NCI-H2107 treated with DMSO at 0.1 percent for 48 hours (cell line): ENCODE measurements at regions not wholly inside any gene's neighbourhood (a gene's known extent, or its start where the extent isn't known, plus 50 kb on each side); places are given as distances from the start of the nearest gene placed in this dataset.

Source experiments
- DNase-seq: peaks from one replicate; lab custom pipeline; 2025; ENCODE audit not compliant: unreplicated experiment; lab: John Stamatoyannopoulos, UW

DNA sequence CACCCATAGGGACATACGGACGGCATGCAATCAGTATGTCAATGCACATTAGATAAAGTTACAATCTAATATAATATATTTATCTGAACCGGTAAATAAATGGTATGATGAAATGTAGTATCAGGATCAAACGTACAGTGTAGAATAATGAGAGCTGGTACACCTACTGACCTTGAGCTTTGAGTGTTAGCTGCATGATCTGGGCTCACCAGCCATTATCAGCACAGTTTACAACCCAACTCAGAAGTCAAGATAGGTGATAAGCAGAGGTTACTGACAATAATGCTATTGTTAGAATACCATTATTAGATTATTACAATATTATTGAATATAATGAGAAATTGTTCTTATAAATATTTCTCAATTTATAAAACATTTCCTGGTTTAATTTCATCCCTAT, 103.0 kb upstream of the ESRRG start:
- DNase-seq, result no peak

DNA sequence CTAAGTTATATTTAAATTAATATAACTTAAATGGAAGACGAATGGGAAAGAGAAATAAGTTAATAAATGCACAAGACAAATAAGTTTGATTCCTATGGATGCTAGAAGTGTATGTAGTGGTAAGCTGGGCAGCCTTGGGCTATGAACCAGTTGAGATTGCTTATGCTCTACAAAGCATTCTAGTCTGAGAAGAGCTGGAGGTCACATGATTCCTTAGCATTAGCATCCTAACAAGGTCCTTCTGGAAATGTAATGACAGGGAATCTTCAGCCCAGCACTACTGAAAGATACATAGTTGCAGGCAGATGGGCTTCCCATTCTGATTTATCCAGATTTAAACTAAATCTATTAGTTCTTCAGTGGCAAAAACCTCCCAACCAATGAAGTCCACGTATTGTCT, 102.3 kb upstream of the ESRRG start:
- DNase-seq, result no peak

DNA sequence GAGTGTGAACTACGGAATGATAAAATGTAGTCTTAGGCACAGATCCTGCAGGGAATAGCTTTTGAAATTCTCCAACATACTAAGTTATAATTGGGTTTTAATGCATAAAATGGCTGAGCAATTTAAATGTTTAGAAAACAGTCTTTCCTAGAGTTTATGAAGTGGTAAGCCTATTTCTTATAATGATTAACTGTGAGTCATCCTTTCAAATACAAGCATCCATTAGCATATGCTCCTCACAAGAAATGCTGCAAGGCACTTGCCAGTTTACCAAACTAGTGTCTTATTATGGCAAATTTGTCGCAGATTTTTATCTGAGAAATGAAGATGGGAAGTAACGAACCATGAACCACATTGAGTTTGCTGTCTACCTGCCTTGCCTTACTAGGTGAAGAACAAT, 101.3 kb upstream of the ESRRG start:
- DNase-seq, result no peak

DNA sequence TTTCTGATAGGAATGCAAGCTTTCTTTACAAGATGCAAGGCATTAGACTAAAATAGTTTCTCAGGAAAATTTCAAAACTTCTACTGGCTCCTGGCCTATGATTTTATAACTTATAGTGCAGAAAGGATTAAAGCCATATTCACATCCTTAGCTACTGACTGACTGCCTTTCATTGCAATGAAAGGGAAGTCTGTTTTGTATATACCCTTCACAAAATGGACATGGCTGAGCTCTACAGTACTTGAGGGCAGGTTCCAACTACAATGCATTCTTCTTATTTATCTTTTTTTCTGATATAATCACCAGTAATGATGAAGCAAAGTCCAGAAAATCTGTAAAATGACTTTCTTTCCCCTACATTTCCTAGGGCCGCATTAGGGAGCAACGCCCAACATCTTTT, 100.5 kb upstream of the ESRRG start:
- DNase-seq, result no peak

DNA sequence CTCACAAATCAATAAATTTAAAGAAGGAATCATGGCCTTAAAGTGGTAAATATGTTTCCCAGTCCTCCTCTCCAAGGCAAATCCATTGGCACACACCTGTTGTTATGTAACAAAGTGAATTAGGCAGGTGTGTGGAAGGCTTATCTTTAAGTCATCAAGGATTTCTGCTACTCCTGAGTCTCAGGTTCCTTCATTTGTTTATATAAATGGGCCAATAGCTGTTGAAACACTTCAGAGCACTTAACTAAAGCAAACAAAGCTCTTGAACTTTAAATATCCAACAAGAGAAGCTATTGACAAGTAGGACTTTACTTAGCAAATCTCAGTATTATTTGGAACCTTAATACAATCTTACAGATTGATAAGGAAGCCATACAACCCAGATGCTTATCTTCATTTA, 99.3 kb upstream of the ESRRG start:
- DNase-seq, result peak; percentile 98

DNA sequence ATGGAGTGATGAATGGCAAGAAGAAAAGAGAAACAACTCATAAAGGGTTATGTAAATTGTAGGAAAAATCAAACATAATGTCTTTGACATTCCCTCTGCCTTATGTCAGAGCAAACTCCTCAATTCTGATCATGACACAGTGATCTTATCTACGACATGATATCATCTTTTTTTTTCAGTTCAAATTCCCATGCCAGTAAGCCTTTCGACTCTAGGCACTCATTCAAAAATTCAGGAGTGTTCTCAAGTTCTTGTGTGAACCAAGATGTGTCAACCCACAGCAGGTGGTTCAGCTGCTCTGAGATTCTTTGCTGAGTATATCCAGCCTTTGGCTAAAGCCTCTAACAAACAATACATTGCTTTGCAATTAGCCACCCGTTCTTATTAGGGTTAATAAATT, 97.1 kb upstream of the ESRRG start:
- peak; percentile 47 for DNase-seq

DNA sequence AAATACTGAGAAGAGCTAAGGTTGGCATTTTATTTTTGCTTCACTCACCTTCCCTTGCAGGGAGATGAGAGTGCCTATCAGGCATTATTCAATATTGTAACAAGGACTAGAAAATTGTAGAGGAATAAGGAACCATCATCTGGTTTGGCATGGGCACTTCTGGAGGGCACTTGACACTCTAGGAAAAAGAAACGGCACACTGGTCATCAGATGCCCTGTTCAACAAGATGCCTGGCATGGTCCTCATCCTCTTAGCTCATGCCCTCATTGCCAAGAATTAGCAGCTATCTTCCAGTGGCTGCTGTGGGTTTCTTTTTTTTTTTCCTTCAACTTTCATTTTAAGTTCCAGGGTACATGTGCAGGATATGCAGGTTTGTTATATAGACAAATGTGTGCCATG, 95.1 kb upstream of the ESRRG start:
- DNase-seq, result no peak

DNA sequence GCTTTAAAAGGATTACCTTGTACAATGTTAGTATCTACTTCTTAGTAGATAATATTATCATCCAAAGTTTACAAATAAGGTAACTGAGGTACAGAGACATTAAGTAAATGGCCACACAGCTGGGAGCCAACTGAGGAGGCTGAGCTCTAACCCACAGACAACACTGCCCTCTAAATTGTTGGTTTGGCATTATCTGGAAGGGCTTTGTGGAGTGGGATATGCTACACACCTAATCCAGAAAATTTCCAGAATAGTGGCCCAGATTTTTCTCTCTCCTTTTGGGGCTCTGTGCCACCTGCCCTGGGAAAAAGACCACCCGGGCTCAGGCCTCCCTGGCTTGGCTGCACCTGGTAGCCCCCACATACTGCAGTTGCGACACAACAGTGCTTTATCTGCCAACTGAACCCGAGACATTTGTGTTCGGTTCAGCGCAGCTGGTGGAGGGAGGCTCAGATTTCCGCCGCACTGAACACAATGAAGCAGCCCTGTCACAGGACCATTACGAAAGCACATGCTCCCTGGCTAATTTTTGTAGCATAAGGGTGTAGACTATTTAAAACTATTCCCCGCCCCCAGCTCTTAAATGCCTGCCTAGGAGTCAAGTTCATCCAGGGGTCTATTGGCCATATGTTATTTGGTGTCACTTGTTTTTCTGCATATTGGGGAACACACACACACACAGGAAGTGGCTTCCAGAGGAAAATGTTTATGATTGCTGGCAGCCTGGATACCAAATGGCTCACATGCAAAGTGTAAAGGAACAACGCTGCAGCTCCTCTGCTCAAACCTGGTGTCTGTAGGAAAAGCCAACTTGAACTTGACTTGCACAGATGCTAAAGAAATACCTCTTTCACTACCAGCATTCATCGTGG, 92.3 kb upstream of the ESRRG start:
- peak; percentile 97 for DNase-seq

DNA sequence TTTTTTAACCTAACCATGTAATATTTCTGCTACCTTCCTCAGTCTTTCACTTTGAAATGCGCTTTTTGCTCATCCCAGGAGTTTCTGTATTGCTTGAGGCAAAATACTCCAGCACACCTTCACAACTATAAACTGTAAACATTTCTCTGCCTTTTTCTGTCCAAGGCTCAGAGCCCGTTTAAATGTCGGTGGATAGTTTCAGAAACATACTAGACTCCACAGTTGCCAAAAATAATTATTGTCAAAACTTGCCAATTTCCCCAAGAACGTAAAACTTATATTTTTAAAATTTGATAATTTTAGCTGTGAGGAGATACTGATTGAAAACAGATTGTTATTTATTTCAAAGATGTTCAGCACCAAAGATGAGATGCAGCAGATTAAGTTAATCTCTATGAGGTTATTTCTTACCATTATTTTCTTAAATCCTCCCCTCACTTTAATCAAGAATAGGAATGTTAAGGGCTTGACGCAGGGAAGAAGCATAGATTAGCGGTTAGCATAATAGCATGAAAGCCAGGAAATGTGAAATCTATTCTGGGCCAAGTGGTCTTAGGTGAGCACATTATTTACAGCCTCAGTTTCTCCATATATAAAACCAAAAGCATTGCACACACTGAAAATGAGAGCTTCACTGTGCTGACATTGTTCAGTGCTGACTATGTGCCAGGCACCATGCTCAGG, 91.5 kb upstream of the ESRRG start:
- no peak for DNase-seq

DNA sequence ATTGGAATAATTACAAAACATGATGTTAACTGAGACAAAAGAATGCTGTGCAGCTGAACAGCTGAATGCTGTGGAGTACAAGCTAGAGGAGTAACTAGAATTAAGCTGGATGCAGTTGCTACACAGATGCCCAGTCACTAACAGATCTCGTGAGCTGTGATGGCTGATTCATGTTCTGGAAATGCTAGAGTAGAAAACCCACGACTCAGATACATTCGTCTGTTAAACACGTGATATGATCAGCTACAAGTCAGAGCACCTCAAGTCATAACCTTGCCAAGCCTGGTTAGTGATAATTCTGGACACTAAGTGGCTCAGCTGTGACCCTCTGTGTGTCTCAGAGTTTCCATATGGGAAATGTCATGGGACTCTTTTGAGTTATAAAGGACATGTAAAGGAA, 89.7 kb upstream of the ESRRG start:
- no peak for DNase-seq

DNA sequence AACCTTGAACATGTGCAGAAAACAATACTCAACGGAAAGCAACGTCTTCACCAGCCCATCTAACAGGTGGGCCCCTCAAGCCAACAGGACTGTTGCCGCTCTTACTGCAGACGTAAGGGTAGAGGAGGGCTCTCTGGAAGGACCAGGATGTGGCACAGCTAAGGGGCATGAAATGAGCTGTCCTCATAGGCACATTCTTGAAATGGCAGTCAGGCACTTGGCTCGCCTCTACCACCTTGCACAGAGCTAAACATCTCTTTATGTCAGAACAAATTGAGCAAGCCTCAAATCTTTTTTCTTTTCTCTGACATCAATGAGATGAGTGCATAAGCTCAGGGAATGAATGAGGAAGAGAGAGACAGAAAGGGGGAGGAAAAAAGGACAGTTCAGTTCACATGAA, 86.4 kb upstream of the ESRRG start:
- no peak for DNase-seq

DNA sequence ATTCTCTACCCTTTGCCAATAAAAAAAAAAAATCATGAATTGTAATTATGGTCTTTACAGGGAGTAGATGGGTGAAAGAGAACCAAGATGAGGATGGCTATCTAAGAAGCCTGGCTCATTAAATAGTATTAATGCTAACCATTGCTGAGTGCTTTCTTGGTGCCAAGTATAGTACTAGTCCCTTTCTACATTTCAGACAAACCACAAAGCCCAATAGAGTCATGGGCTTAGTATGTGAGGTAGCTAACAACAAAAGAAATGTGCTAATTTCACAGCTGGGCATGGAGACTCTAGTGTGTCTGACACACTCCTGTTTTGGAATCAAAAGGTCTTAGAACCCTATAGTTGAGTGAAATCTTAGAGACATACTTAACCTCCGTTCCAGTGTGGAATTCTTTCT, 84.5 kb upstream of the ESRRG start:
- DNase-seq, result no peak

DNA sequence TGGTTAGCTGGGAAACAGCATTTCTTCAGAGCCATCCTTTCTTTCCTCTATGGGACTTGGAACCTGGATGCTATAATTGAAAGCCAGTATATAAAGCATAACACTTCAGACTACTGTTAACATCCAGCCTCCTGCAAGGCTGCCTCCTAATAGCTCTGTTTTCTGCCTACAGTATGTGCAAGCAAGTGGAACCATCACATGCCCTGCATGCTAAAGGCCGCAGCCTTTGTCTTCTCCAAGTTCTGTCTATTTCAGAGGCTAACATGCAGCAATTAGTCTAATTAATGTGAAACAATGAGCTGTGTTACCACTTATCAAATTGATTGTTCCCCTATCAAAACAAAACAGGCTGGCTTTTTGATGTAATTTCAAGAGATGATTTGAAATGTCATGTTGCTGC, 82.7 kb upstream of the ESRRG start:
- DNase-seq, result peak; percentile 68

DNA sequence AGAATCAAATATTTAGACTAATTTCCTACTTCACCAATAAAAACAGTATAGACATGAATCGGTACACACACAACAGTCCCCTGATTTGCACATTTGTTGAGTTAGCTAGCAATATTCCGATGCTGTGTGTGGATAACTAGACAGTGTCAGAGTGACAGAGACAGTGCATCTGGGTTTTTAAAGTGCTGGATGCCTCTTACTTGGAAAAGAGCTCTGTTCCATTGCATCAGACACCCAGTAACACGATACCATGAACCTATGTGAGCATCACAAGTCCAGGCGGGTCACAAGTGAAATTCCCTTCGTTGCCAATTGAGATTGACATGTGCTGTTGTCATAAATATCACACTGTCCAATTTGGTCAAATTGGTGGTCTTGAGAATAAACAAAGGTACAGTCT, 82.0 kb upstream of the ESRRG start:
- DNase-seq, result peak; percentile 80

DNA sequence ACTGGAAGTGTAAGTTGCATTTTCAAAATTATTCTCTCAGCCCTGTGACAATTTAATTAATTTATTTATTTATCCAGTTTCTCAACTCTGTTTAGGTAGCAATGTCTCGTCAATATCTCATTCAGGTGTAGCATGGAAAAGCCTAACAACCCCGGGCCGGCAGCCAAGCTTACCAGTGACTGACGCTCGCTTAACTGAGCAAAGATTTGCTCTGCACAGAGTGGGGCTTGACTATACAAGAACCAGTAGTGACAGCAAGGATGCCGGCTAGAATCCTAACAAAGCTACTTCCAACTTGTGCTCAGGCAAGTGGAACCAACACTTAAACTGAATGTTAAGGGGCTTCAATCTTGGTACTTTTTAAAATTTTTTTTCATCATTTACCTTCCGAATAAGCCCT, 80.9 kb upstream of the ESRRG start:
- peak; percentile 37 for DNase-seq

DNA sequence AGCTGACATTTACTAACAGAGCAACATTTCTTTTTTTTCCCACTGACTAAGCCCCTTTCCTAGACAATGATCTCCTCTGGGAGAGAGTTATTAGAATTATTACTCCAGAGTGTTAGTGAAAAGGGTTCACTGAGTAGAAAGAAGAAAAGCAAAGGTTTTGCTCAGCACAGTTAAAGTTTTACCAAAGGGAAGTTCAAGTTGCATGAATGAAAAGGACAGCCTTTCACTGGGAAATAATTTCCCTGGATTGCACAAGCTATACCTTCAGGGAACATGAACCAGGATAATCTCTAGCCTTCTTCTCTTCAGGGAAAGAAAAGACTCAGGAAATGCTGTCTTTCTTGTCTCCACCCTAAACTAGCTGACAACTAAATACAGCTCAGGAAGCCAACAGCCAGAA, 71.4 kb upstream of the ESRRG start:
- no peak for DNase-seq

DNA sequence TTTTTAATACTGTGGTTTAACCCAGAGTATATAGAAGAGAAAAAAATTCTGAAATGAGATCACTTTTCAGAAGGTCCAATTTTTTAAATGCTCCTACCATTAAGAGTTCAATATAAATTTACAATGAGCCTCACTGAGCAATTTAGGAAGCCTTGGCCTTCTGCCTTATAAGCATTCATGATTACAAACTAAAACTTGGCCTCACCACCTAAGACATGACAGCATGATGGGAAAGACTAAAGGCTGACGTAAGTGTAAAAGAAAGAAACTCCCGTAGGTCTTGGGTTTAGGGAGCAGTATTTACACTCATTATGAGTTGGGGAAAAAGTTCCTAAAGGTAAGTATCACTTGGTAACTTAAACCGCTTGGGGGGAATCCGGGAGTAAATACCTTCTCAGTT, 70.7 kb upstream of the ESRRG start:
- DNase-seq, result no peak

DNA sequence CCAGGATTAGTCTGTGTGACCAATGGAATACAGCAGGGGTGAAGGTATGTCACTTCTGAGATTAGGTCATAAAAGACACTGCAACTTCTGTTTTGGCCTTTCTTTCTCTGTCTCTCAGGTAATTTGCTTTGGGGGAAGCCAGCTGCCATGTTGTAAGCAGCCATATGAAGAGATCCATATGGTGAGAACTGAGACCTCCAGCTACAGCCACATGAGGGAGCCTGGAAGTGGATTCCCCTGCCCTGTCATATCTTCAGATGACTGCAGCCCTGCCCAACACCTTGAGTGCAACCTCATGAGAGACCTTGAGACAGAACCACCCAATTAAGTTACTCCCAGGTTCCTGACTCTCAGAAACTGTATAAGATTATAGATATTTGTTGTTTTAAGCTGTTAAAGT, 70.1 kb upstream of the ESRRG start:
- no peak for DNase-seq

DNA sequence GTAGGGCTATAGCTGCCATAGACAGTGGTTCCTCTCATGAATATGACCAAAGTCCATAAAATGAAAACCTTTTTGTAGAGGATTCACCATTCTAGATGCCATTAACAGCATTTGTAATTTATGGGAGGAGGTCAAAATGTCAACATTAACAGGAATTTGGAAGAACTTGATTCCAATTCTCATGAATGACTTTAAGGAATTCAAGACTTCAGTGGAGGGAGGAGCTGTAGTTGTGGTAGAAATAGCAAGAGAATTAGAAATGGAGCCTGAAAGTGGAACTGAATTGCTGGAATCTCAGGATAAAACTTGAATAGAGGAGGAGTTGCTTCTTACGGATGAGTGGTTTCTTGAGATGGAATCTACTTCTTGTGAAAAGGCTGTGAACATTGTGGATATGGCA, 65.4 kb upstream of the ESRRG start:
- DNase-seq, result no peak

DNA sequence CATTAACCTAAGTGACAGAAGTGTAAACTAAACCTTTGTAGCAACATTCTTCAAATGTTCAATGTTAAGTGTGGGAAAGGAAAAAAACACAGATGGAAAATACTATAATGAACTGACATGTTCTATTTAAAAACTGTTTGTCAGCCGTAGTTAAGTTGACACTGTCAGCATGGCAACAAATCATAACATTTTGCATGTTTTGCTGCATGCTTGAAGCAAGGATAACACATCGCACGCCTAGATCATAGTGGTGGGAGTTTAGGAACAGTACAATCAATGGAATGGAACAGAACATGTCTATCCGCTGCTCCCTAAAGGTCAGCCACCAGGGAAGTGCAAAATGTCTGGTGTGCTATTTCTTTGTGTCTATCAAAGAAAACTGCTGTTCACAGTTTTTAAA, 62.5 kb upstream of the ESRRG start:
- DNase-seq, result no peak

DNA sequence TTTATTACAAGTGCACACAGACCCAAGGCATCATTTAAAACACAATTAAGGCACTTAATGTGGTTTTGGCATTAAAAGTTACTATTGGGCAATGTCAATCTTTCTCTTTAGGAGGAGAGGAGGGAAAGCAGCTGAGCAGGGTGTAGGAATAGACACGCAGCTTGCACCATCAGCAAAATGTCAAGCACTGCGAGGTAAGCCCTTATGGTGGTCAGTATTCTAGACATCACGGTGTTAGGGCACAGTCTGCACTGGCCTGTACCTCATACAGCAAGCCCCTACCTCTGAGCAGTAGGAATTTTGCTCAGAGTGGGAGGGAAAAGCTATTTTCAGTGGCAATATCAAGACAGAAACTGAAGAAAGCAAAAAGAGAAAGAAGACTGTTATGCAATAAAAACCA, 62.0 kb upstream of the ESRRG start:
- DNase-seq, result no peak

DNA sequence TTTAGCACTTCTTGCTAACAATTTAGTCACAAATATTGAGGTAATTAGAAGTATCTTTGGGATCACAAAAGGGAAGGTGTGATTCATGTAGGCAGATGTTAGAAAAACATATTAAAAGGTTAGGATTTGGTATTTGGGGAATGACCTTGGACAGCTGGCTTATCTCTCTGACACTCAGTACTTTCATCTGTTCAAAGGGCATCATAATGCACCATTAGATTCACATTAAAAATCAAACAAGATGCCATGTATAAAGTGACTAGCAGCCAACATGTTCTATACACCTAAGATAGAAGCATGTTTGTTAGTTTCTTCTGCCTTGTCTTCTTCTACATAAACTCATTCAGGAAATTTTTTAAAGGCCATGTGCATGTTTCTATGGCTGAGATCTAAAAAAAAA, 56.5 kb upstream of the ESRRG start:
- no peak for DNase-seq

DNA sequence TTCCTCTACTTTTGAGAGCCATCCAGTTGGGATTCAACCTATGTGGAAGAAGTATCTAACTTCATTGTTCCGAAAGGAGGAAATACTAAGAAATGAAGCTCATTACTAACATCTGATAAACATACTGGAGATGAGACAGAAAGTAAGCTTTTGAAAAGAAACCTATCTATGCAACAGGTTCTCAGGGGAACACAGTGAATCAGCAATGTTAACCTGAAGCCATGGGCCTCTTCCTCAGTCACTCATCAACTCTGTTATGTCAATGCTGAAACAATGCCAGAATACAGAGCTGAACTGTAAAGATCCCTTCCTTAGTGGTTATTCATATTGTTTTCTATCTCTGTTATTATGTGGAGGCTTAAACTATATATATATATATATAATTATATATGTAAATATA, 55.5 kb upstream of the ESRRG start:
- DNase-seq, result no peak
